Hepatocyte (in vitro differentiated cells): ENCODE measurements at regions not wholly inside any gene's neighbourhood (a gene's known extent, or its start where the extent isn't known, plus 50 kb on each side); places are given as distances from the start of the nearest gene placed in this dataset.

Experiments used
- DNase-seq: peaks from one replicate; pipeline ENCODE4 v3.0.0-alpha.2; 2016; ENCODE audit warnings: low spot score
- H2AFZ ChIP-seq: fragments of 200-600 bp; sonication (generic); 2 replicates; pipeline ENCODE4 v1.6.0; 2016; ENCODE audit warnings: antibody characterized with exemption, mild to moderate bottlenecking
- H3K27ac ChIP-seq: fragments of 200-600 bp; sonication (generic); 2 replicates; pipeline ENCODE4 v1.5.1; 2016; ENCODE audit warnings: mild to moderate bottlenecking
- H3K27me3 ChIP-seq: fragments of 200-600 bp; sonication (generic); 2 replicates; pipeline ENCODE4 v1.6.1; 2016
- H3K36me3 ChIP-seq: fragments of 200-600 bp; sonication (generic); replicated peaks from 2 replicates; pipeline ENCODE4 v1.5.1; 2016; ENCODE audit warnings: low read depth; ENCODE audit not compliant: insufficient read depth
- H3K4me1 ChIP-seq: fragments of 200-600 bp; sonication (generic); 2 replicates; pipeline ENCODE4 v1.5.1; 2016; ENCODE audit warnings: mild to moderate bottlenecking, moderate library complexity; ENCODE audit not compliant: insufficient read depth
- H3K4me2 ChIP-seq: fragments of 200-600 bp; sonication (generic); 2 replicates; pipeline ENCODE4 v1.6.0; 2016
- H3K4me3 ChIP-seq: fragments of 200-600 bp; sonication (generic); 2 replicates; pipeline ENCODE4 v1.5.1; 2016; ENCODE audit warnings: mild to moderate bottlenecking
- H3K79me2 ChIP-seq: fragments of 200-600 bp; sonication (generic); 2 replicates; pipeline ENCODE4 v1.6.0; 2017; ENCODE audit warnings: mild to moderate bottlenecking
- H3K9me2 ChIP-seq: fragments of 200-600 bp; sonication (generic); replicated peaks from 2 replicates; pipeline ENCODE4 v1.6.0; 2017; ENCODE audit warnings: mild to moderate bottlenecking; ENCODE audit not compliant: insufficient read depth
- H3K9me3 ChIP-seq: fragments of 200-600 bp; sonication (generic); 2 replicates; pipeline ENCODE4 v1.5.1; 2016; ENCODE audit warnings: low read depth, mild to moderate bottlenecking
- H4K20me1 ChIP-seq: fragments of 200-600 bp; sonication (generic); 2 replicates; pipeline ENCODE4 v1.6.0; 2016; ENCODE audit warnings: mild to moderate bottlenecking; ENCODE audit not compliant: insufficient read depth, poor library complexity, severe bottlenecking
- EZH2 ChIP-seq: fragments of 200-600 bp; sonication (generic); IDR thresholded peaks from 2 replicates; pipeline ENCODE4 v1.6.1; 2016; ENCODE audit warnings: antibody characterized with exemption, mild to moderate bottlenecking, borderline replicate concordance
- EZH2phosphoT487 ChIP-seq: fragments of 200-600 bp; sonication (generic); IDR thresholded peaks from one replicate; pipeline ENCODE4 v1.6.1; 2018; ENCODE audit warnings: antibody characterized with exemption, mild to moderate bottlenecking, low read depth, moderate library complexity; ENCODE audit not compliant: unreplicated experiment, severe bottlenecking
- WGBS: methylation state at CpG from one replicate; pipeline ENCODE4 v1.1.6; 2016; ENCODE audit warnings: low lambda C conversion rate; ENCODE audit errors: missing lambda C conversion rate; 5-methylcytosine and 5-hydroxymethylcytosine counted together
- TF ChIP-seq, protein P1 (sequence below): fragments of 200-600 bp; sonication (generic); IDR thresholded peaks from 2 replicates; pipeline ENCODE4 v1.5.1; 2016; ENCODE audit warnings: antibody characterized with exemption, mild to moderate bottlenecking; ENCODE audit not compliant: poor library complexity

DNA sequence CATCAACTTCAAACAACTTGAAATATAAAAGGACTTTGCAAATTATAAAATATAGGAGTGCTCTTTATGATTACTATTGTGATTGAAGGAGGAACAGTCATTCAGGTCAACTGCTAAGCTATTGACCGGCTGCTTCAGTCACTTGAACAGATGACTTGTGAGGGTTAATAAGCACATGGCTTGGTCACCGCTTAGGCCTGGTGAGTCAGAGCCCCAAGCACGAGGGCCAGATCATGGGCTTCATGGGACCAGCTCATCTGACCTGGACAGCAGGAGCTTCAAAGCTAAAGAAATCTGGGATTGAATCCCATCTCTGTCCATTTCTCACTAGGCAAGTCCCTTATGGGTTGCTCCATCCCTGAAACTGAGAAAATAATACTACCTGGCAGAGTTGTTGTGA, 60.4 kb upstream of the ADO start:
- no peak for DNase-seq
- H3K27me3 ChIP-seq: no peaks in the 10 kb centered on the region
- no peak for TF ChIP-seq EZH2phosphoT487
- TF ChIP-seq, protein P1, sequence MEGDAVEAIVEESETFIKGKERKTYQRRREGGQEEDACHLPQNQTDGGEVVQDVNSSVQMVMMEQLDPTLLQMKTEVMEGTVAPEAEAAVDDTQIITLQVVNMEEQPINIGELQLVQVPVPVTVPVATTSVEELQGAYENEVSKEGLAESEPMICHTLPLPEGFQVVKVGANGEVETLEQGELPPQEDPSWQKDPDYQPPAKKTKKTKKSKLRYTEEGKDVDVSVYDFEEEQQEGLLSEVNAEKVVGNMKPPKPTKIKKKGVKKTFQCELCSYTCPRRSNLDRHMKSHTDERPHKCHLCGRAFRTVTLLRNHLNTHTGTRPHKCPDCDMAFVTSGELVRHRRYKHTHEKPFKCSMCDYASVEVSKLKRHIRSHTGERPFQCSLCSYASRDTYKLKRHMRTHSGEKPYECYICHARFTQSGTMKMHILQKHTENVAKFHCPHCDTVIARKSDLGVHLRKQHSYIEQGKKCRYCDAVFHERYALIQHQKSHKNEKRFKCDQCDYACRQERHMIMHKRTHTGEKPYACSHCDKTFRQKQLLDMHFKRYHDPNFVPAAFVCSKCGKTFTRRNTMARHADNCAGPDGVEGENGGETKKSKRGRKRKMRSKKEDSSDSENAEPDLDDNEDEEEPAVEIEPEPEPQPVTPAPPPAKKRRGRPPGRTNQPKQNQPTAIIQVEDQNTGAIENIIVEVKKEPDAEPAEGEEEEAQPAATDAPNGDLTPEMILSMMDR: no peak
- TF ChIP-seq EZH2: no peak
- no peaks in the 10 kb centered on the region for H3K79me2 ChIP-seq
- no peak overlapping the region for H3K27ac ChIP-seq
- H3K4me2 ChIP-seq: no peak overlapping the region
- H4K20me1 ChIP-seq: no peaks in the 10 kb centered on the region
- H3K9me2 ChIP-seq: no peaks in the 10 kb centered on the region
- H3K4me1 ChIP-seq: no peaks in the 10 kb centered on the region
- no peaks in the 10 kb centered on the region for H3K36me3 ChIP-seq
- H3K9me3 ChIP-seq: no peaks in the 10 kb centered on the region
- H2AFZ ChIP-seq: no peak overlapping the region
- 61% methylated on average over 3 of the region's 3 CpGs for WGBS
- no peak overlapping the region for H3K4me3 ChIP-seq

DNA sequence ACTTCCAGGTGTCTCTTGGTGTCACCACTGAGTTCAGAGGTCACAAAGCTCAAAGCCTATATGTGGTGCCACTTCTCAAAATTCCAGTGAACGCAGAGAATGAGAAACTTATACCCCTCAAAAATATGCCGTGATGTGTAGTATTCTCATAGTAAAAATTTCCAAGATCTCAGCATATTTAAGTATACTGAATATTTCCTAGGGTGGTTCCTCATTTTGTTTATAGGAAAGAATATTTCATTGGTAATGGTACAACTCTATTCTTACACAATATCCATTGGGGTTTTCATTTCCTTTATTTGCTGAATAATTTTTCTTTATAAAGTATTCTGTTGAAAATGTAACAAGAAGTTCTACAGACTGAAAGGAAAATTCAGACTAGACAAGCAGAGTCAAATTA, 58.9 kb upstream of the ADO start:
- Histone ChIP-seq H3K9me3 (no peaks in the 10 kb centered on the region), H2AFZ (no peak overlapping the region), H3K4me1 (no peaks in the 10 kb centered on the region), H3K9me2 (no peaks in the 10 kb centered on the region), H3K36me3 (no peaks in the 10 kb centered on the region), H3K4me2 (no peak overlapping the region), H3K27ac (no peak overlapping the region), H3K4me3 (no peak overlapping the region), H4K20me1 (no peaks in the 10 kb centered on the region), H3K27me3 (no peaks in the 10 kb centered on the region), H3K79me2 (no peaks in the 10 kb centered on the region)
- no peak for DNase-seq
- WGBS: 100% methylated on average over 2 of the region's 2 CpGs
- TF ChIP-seq EZH2 (no peak), EZH2phosphoT487 (no peak)
- TF ChIP-seq, protein P1: no peak

DNA sequence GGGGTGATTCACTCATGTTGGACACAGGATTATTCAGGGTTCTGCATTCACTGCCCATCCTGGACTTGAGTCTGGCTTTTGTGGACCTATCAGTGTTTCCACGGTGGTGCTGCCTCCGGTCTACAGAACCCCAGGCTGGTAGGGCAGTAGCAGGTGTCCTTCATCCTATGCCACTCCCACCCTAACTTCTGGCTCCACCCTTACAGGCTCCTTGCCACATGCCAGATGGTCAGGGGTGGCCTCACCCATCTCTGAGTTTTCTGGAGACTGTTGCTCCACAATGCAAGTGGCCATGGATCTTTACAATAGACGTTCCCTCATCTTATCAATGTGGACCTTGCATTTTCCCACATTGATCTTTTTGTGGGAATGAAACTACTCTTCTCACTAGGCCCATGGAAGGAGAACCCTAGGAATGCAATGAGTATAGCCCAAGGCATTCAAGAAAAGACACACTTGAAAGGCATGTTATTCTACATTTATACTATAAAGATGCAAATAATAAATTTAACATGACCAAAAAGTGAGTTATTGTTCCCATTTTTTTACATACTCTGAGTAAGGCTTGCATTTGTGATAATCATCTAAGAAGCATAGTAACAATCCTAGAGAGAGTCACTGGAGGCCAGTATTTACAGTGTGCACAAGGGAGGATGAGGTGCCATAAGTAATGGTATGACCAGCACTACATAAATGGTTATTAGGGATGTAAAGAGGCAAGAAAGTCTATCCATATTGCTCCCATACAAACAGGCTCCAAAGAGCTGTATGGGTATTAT, 57.4 kb upstream of the ADO start:
- Histone ChIP-seq H3K36me3 (no peaks in the 10 kb centered on the region), H2AFZ (no peak overlapping the region), H3K4me1 (no peaks in the 10 kb centered on the region), H3K27ac (no peak overlapping the region), H3K4me2 (no peak overlapping the region), H3K9me3 (no peaks in the 10 kb centered on the region), H3K4me3 (no peak overlapping the region), H3K79me2 (no peaks in the 10 kb centered on the region), H4K20me1 (no peaks in the 10 kb centered on the region), H3K9me2 (no peaks in the 10 kb centered on the region), H3K27me3 (no peaks in the 10 kb centered on the region)
- DNase-seq: no peak
- 83% methylated on average over 3 of the region's 3 CpGs for WGBS
- TF ChIP-seq EZH2phosphoT487: no peak
- TF ChIP-seq EZH2: no peak
- TF ChIP-seq, protein P1: no peak

DNA sequence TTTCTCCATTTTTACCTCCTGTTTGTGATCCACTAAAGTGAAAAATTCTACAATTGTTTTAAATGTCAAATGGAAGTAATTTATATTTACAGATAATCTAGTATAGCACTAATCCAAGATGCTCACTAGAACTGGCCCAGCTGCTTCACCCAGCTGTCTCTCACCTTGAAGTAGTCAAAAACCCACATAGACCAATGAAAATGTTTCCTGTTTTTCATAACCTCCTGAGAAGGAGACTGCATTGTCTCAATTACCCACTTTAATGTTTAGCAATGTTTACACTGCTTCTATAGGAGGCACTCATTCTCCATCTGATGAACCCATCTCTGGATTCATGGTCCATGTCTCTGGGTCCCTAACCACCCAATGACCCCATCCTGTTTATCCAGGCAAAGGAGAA, 56.1 kb upstream of the ADO start:
- DNase-seq: no peak
- Histone ChIP-seq H2AFZ (no peak overlapping the region), H3K4me1 (no peaks in the 10 kb centered on the region), H3K4me2 (no peak overlapping the region), H3K27ac (no peak overlapping the region), H3K79me2 (no peaks in the 10 kb centered on the region), H3K4me3 (no peak overlapping the region), H3K9me2 (no peaks in the 10 kb centered on the region), H4K20me1 (no peaks in the 10 kb centered on the region), H3K27me3 (no peaks in the 10 kb centered on the region), H3K36me3 (no peaks in the 10 kb centered on the region), H3K9me3 (no peaks in the 10 kb centered on the region)
- TF ChIP-seq EZH2phosphoT487 (no peak), EZH2 (no peak)
- TF ChIP-seq, protein P1: no peak
